ENCODE measurements at regions not wholly inside any gene's neighbourhood (a gene's known extent, or its start where the extent isn't known, plus 50 kb on each side); places are given as distances from the start of the nearest gene placed in this dataset.

DNA sequence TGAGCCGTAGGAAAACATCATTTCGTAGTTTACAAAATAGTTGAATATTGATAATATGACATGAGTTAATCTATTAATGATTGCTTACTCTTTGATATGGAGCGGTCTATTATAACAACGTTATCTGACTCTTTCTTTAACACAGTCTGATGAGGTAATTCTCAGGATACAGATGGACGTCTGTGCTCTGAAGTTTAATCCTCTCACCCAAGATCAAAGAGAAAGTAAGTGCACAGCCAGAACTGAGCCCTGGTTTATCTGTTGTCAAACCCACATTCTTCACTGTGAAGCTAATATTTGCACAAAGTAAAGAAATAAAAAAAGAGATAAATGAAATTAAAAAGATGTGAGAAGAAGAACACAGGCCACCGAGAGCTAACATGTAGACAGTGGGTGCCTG, 190.9 kb upstream of the COPS8 start:
- H3K27me3 ChIP-seq (ENCODE audit: insufficient read depth, low read length, poor library complexity), result no peaks in the 10 kb centered on the region
- WGBS (ENCODE audit: extremely low coverage, insufficient coverage, low lambda C conversion rate), result 100% methylated on average over 1 of the region's 6 CpGs
- no peaks in the 10 kb centered on the region for H3K79me2 ChIP-seq (ENCODE audit: control insufficient read depth, insufficient read depth, low read length)
- no peak for DNase-seq
- H4K5ac ChIP-seq (ENCODE audit: low read length), result no peak overlapping the region
- no peak overlapping the region for H3K23ac ChIP-seq (ENCODE audit: low read length)
- no peaks in the 10 kb centered on the region for H3K36me3 ChIP-seq (ENCODE audit: control insufficient read depth, insufficient read depth, low read length)
- no peak overlapping the region for H3K4me3 ChIP-seq (ENCODE audit: low read length)
- H3K56ac ChIP-seq (ENCODE audit: low read length), result no peak overlapping the region
- no peak overlapping the region for H2BK5ac ChIP-seq (ENCODE audit: low read length)
- H3K4ac ChIP-seq (ENCODE audit: low read depth, low read length), result no peak overlapping the region
- H2BK120ac ChIP-seq (ENCODE audit: low read depth, low read length), result no peak overlapping the region
- no peak overlapping the region for H3K18ac ChIP-seq (ENCODE audit: low read length)
- no peaks in the 10 kb centered on the region for H3K79me1 ChIP-seq (ENCODE audit: low read length)
- H3K27ac ChIP-seq (ENCODE audit: low read depth, low read length), result no peak overlapping the region
- no peak overlapping the region for H3K4me2 ChIP-seq (ENCODE audit: low read length)
- H2AK5ac ChIP-seq (ENCODE audit: low read length), result no peak overlapping the region
- H3K4me1 ChIP-seq (ENCODE audit: control insufficient read depth, low read depth, low read length), result peaks cover 2% of the 10 kb centered on the region
- no peak overlapping the region for H4K8ac ChIP-seq (ENCODE audit: low read depth, low read length)
- H2BK15ac ChIP-seq (replicated peaks; ENCODE audit: low read depth), result no peak overlapping the region
- H3K9ac ChIP-seq (ENCODE audit: low read length), result no peak overlapping the region

- H4K8ac ChIP-seq (ENCODE audit: low read depth, low read length), result no peak overlapping the region
- no peak overlapping the region for H4K5ac ChIP-seq (ENCODE audit: low read length)
- H2BK120ac ChIP-seq (ENCODE audit: low read depth, low read length), result no peak overlapping the region
- H3K23ac ChIP-seq (ENCODE audit: low read length), result no peak overlapping the region
- no peak overlapping the region for H3K56ac ChIP-seq (ENCODE audit: low read length)
- no CpG with 5 or more reads among the region's 3 CpGs for WGBS (ENCODE audit: extremely low coverage, insufficient coverage, low lambda C conversion rate)
- H3K4me1 ChIP-seq (ENCODE audit: control insufficient read depth, low read depth, low read length), result no peaks in the 10 kb centered on the region
- no peaks in the 10 kb centered on the region for H3K27me3 ChIP-seq (ENCODE audit: insufficient read depth, low read length, poor library complexity)
- H2BK5ac ChIP-seq (ENCODE audit: low read length), result no peak overlapping the region
- H2BK15ac ChIP-seq (replicated peaks; ENCODE audit: low read depth), result no peak overlapping the region
- H3K36me3 ChIP-seq (ENCODE audit: control insufficient read depth, insufficient read depth, low read length), result no peaks in the 10 kb centered on the region
- H3K4me3 ChIP-seq (ENCODE audit: low read length), result no peak overlapping the region
- no peak overlapping the region for H3K18ac ChIP-seq (ENCODE audit: low read length)
- H3K9ac ChIP-seq (ENCODE audit: low read length), result no peak overlapping the region
- no peak overlapping the region for H3K27ac ChIP-seq (ENCODE audit: low read depth, low read length)
- H3K79me2 ChIP-seq (ENCODE audit: control insufficient read depth, insufficient read depth, low read length), result no peaks in the 10 kb centered on the region
- H2AK5ac ChIP-seq (ENCODE audit: low read length), result no peak overlapping the region
- no peak overlapping the region for H3K4me2 ChIP-seq (ENCODE audit: low read length)
- DNase-seq, result no peak
- no peak overlapping the region for H3K4ac ChIP-seq (ENCODE audit: low read depth, low read length)
- H3K79me1 ChIP-seq (ENCODE audit: low read length), result no peaks in the 10 kb centered on the region
Observed at GRCh38 chr2:236895497-236895896, 190.2 kb upstream of the COPS8 start.

DNA sequence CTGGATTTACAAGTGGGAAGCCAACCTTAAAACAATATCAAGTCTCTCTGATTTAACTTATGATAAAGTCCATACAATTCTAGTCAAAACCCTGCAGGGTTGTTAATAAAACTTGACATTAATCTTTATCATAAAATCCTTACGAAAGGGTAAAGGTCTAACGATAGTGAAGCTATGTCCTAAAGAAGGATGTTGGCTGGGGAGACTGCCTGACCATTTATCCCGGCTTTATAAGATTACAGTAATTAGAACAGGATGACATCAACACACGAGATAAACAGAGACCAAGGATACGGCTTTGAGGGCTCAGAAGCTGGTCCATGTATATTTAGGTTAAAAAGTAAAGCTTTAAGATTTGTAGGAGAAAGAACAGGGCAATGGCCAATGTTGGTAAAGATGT, 189.0 kb upstream of the COPS8 start:
- no CpG with 5 or more reads among the region's 5 CpGs for WGBS (ENCODE audit: extremely low coverage, insufficient coverage, low lambda C conversion rate)
- Histone ChIP-seq H3K4me1 (ENCODE audit: control insufficient read depth, low read depth, low read length) (no peaks in the 10 kb centered on the region), H4K8ac (ENCODE audit: low read depth, low read length) (no peak overlapping the region), H3K4me2 (ENCODE audit: low read length) (no peak overlapping the region), H2BK120ac (ENCODE audit: low read depth, low read length) (no peak overlapping the region), H3K36me3 (ENCODE audit: control insufficient read depth, insufficient read depth, low read length) (no peaks in the 10 kb centered on the region), H2AK5ac (ENCODE audit: low read length) (no peak overlapping the region), H3K79me1 (ENCODE audit: low read length) (no peaks in the 10 kb centered on the region), H2BK15ac (replicated peaks; ENCODE audit: low read depth) (no peak overlapping the region), H3K4ac (ENCODE audit: low read depth, low read length) (no peak overlapping the region), H3K23ac (ENCODE audit: low read length) (no peak overlapping the region), H3K4me3 (ENCODE audit: low read length) (no peak overlapping the region), H2BK5ac (ENCODE audit: low read length) (no peak overlapping the region), H4K5ac (ENCODE audit: low read length) (no peak overlapping the region), H3K79me2 (ENCODE audit: control insufficient read depth, insufficient read depth, low read length) (no peaks in the 10 kb centered on the region), H3K27me3 (ENCODE audit: insufficient read depth, low read length, poor library complexity) (no peaks in the 10 kb centered on the region), H3K27ac (ENCODE audit: low read depth, low read length) (no peak overlapping the region), H3K9ac (ENCODE audit: low read length) (no peak overlapping the region), H3K56ac (ENCODE audit: low read length) (no peak overlapping the region), H3K18ac (ENCODE audit: low read length) (no peak overlapping the region)
- no peak for DNase-seq

DNA sequence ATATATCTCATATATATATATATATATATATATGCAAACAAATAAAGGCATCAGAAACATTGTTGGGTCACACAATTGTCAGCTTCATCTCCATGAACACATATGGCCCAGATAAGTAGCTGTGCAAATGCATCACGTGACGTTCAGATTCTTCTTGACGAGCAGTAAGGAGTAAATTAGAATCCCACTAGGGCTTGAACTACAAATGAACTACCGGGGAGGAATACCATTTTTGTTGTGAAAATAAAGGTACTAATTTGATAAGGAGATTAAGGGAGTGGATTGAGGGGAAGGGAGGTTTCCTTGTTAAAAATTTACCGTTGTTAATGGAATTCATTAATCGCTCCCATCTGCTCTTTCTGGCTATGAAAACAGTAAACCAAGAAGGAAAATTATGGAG, 186.5 kb upstream of the COPS8 start:
- Histone ChIP-seq H3K9ac (ENCODE audit: low read length) (no peak overlapping the region), H2BK120ac (ENCODE audit: low read depth, low read length) (no peak overlapping the region), H4K5ac (ENCODE audit: low read length) (no peak overlapping the region), H2BK5ac (ENCODE audit: low read length) (no peak overlapping the region), H4K8ac (ENCODE audit: low read depth, low read length) (no peak overlapping the region), H3K4me2 (ENCODE audit: low read length) (no peak overlapping the region), H3K79me2 (ENCODE audit: control insufficient read depth, insufficient read depth, low read length) (no peaks in the 10 kb centered on the region), H3K4me1 (ENCODE audit: control insufficient read depth, low read depth, low read length) (no peaks in the 10 kb centered on the region), H3K56ac (ENCODE audit: low read length) (no peak overlapping the region), H3K79me1 (ENCODE audit: low read length) (no peaks in the 10 kb centered on the region), H3K18ac (ENCODE audit: low read length) (no peak overlapping the region), H3K27me3 (ENCODE audit: insufficient read depth, low read length, poor library complexity) (no peaks in the 10 kb centered on the region), H2AK5ac (ENCODE audit: low read length) (no peak overlapping the region), H3K4ac (ENCODE audit: low read depth, low read length) (no peak overlapping the region), H3K4me3 (ENCODE audit: low read length) (no peak overlapping the region), H3K23ac (ENCODE audit: low read length) (no peak overlapping the region), H3K27ac (ENCODE audit: low read depth, low read length) (no peak overlapping the region), H3K36me3 (ENCODE audit: control insufficient read depth, insufficient read depth, low read length) (no peaks in the 10 kb centered on the region), H2BK15ac (replicated peaks; ENCODE audit: low read depth) (no peak overlapping the region)
- no peak for DNase-seq
- no CpG with 5 or more reads among the region's 6 CpGs for WGBS (ENCODE audit: extremely low coverage, insufficient coverage, low lambda C conversion rate)

DNA sequence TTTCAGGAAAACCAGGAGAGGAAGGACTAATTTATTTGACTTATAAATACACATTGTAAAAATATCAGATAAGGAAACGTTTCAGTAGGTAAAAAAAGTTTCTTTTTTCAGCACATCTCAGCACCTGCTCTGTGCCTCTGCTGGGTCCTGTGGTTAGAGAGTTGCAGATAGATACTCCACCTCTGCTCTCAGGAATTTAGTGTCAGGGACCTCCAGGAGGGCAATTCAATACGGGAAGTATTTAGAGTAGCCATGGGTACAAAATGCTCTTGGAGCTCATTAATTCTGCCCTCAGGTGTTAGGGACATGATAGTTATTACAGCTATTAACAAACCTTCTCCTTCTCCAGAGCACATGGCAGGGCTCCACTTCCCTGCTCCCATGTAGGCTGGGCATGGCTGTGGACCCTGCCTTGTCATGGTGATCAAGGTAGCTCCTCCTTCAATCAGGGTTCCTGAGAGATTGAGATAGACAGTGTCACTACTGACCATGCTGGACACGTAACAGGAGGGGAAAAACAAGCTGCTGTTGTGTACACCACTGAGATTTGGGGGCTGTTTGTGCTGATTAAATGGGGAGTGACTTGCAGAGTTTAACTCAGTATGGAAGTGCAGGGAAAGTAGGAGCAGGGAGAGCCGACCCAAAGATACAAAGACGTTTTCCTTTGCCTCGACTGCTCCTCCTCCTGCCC, 185.6 kb upstream of the COPS8 start:
- Histone ChIP-seq H3K36me3 (ENCODE audit: control insufficient read depth, insufficient read depth, low read length) (no peaks in the 10 kb centered on the region), H3K27me3 (ENCODE audit: insufficient read depth, low read length, poor library complexity) (no peaks in the 10 kb centered on the region), H3K79me2 (ENCODE audit: control insufficient read depth, insufficient read depth, low read length) (no peaks in the 10 kb centered on the region), H3K27ac (ENCODE audit: low read depth, low read length) (no peak overlapping the region), H4K8ac (ENCODE audit: low read depth, low read length) (no peak overlapping the region), H2AK5ac (ENCODE audit: low read length) (no peak overlapping the region), H2BK120ac (ENCODE audit: low read depth, low read length) (no peak overlapping the region), H3K4ac (ENCODE audit: low read depth, low read length) (no peak overlapping the region), H3K18ac (ENCODE audit: low read length) (no peak overlapping the region), H3K56ac (ENCODE audit: low read length) (no peak overlapping the region), H3K23ac (ENCODE audit: low read length) (no peak overlapping the region), H2BK15ac (replicated peaks; ENCODE audit: low read depth) (no peak overlapping the region), H3K79me1 (ENCODE audit: low read length) (no peaks in the 10 kb centered on the region), H3K4me2 (ENCODE audit: low read length) (no peak overlapping the region), H2BK5ac (ENCODE audit: low read length) (no peak overlapping the region), H3K9ac (ENCODE audit: low read length) (no peak overlapping the region), H4K5ac (ENCODE audit: low read length) (no peak overlapping the region), H3K4me3 (ENCODE audit: low read length) (no peak overlapping the region), H3K4me1 (ENCODE audit: control insufficient read depth, low read depth, low read length) (no peaks in the 10 kb centered on the region)
- no peak for DNase-seq
- WGBS (ENCODE audit: extremely low coverage, insufficient coverage, low lambda C conversion rate), result no CpG with 5 or more reads among the region's 6 CpGs

- no peak overlapping the region for H2BK15ac ChIP-seq (replicated peaks; ENCODE audit: low read depth)
- H2BK120ac ChIP-seq (ENCODE audit: low read depth, low read length), result no peak overlapping the region
- no peak overlapping the region for H2AK5ac ChIP-seq (ENCODE audit: low read length)
- H3K79me2 ChIP-seq (ENCODE audit: control insufficient read depth, insufficient read depth, low read length), result no peaks in the 10 kb centered on the region
- H2BK5ac ChIP-seq (ENCODE audit: low read length), result no peak overlapping the region
- H4K8ac ChIP-seq (ENCODE audit: low read depth, low read length), result no peak overlapping the region
- no peak for DNase-seq
- H3K4me2 ChIP-seq (ENCODE audit: low read length), result no peak overlapping the region
- no peak overlapping the region for H3K9ac ChIP-seq (ENCODE audit: low read length)
- no peak overlapping the region for H3K23ac ChIP-seq (ENCODE audit: low read length)
- no peak overlapping the region for H3K4ac ChIP-seq (ENCODE audit: low read depth, low read length)
- no peaks in the 10 kb centered on the region for H3K79me1 ChIP-seq (ENCODE audit: low read length)
- H3K4me1 ChIP-seq (ENCODE audit: control insufficient read depth, low read depth, low read length), result no peaks in the 10 kb centered on the region
- no peak overlapping the region for H3K56ac ChIP-seq (ENCODE audit: low read length)
- no peaks in the 10 kb centered on the region for H3K27me3 ChIP-seq (ENCODE audit: insufficient read depth, low read length, poor library complexity)
- H3K4me3 ChIP-seq (ENCODE audit: low read length), result no peak overlapping the region
- H3K18ac ChIP-seq (ENCODE audit: low read length), result no peak overlapping the region
- no CpG with 5 or more reads among the region's 4 CpGs for WGBS (ENCODE audit: extremely low coverage, insufficient coverage, low lambda C conversion rate)
- no peaks in the 10 kb centered on the region for H3K36me3 ChIP-seq (ENCODE audit: control insufficient read depth, insufficient read depth, low read length)
- H4K5ac ChIP-seq (ENCODE audit: low read length), result no peak overlapping the region
- no peak overlapping the region for H3K27ac ChIP-seq (ENCODE audit: low read depth, low read length)
Observed at GRCh38 chr2:236901956-236902355, 183.7 kb upstream of the COPS8 start.

Measured in mesendoderm (in vitro differentiated cells).